ENCODE measurements at regions not wholly inside any gene's neighbourhood (a gene's known extent, or its start where the extent isn't known, plus 50 kb on each side); places are given as distances from the start of the nearest gene placed in this dataset.

DNA sequence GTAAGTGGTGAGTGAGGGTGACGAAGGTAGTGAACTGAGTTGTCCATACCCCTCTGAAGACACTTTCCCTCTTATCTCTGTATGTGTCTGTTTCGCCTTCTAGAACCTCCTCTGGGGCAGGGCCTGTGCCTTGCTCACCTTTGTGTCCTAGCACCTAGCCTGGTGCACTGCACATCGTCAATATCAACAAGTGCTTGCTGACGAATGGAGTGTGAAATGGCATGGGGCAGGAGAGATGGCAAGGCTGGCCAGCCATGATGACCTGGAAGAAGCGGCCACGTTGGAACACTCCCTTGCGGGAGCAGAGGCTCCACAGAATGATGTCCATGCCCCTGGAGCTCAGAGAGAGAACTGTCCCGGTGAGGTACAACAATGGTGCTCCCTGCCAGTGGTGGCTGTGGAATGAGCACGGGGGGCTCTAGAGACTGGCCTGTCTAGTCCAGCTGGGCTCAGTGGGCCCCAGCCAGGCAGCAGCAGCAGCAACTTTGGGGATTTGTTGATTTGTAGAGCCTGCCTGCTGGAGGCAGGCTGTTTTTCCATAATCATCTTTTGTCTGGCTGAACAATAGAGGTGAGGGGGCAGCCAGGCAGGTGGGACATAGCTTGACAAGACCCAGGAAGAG, 112.2 kb upstream of the PJA1 start:
- H3K27me3 ChIP-seq = no peaks in the 10 kb centered on the region
- intact Hi-C loops (cut with DNase I) = no loop called here

DNA sequence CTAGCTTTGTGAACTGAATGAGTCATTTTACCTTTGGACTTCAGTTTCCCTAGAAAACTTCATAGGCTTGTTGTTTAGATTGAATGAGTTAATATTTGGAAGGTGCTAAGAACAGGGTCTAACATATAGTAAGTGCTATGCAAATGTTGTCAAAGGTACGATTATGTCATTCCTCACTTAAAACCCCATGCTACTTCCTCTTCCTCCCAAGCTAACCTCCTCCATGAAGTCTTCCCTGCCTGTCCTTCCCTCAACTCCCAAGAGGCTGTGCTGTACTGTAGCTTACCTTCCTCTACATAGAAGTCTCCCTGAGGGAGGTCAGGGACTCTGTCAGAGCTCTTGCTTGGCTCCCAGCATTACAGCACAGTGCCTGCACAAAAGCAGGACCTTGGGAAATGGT, 103.4 kb upstream of the PJA1 start:
- ATAC-seq (no peak), DNase-seq (no peak)
- no peaks in the 10 kb centered on the region for H3K4me1 ChIP-seq
- H3K27me3 ChIP-seq = no peaks in the 10 kb centered on the region
- WGBS, 2 donors = 40 to 47% methylated on average over 1 of the region's 1 CpG
- H3K4me3 ChIP-seq = no peak overlapping the region
- H3K36me3 ChIP-seq (replicated peaks in 1 of 2; ENCODE audit: insufficient read depth in 1 of 2, low read depth in 2 of 2) = no peaks in the 10 kb centered on the region
- H3K9me3 ChIP-seq = no peaks in the 10 kb centered on the region
- intact Hi-C loops (cut with DNase I) = no loop called here
- TF ChIP-seq POLR2A (IDR thresholded peaks at IDR 0.05) = no peak
- TF ChIP-seq, protein P1, sequence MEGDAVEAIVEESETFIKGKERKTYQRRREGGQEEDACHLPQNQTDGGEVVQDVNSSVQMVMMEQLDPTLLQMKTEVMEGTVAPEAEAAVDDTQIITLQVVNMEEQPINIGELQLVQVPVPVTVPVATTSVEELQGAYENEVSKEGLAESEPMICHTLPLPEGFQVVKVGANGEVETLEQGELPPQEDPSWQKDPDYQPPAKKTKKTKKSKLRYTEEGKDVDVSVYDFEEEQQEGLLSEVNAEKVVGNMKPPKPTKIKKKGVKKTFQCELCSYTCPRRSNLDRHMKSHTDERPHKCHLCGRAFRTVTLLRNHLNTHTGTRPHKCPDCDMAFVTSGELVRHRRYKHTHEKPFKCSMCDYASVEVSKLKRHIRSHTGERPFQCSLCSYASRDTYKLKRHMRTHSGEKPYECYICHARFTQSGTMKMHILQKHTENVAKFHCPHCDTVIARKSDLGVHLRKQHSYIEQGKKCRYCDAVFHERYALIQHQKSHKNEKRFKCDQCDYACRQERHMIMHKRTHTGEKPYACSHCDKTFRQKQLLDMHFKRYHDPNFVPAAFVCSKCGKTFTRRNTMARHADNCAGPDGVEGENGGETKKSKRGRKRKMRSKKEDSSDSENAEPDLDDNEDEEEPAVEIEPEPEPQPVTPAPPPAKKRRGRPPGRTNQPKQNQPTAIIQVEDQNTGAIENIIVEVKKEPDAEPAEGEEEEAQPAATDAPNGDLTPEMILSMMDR (IDR thresholded peaks at IDR 0.05) = no peak
- H3K27ac ChIP-seq = no peak overlapping the region

More for the DNA sequence above, 112.2 kb upstream of the PJA1 start:
- Histone ChIP-seq H3K9me3 (no peaks in the 10 kb centered on the region), H3K4me3 (no peak overlapping the region), H3K36me3 (replicated peaks in 1 of 2; ENCODE audit: insufficient read depth in 1 of 2, low read depth in 2 of 2) (no peaks in the 10 kb centered on the region), H3K27ac (no peak overlapping the region), H3K4me1 (peaks cover 14% of the 10 kb centered on the region)
- ATAC-seq (no peak), DNase-seq (no peak)
- TF ChIP-seq, protein P1 (IDR thresholded peaks at IDR 0.05) = no peak
- no peak for TF ChIP-seq POLR2A (IDR thresholded peaks at IDR 0.05)
- WGBS, 2 donors = 92% methylated on average over 7 to 8 of the region's 9 CpGs

DNA sequence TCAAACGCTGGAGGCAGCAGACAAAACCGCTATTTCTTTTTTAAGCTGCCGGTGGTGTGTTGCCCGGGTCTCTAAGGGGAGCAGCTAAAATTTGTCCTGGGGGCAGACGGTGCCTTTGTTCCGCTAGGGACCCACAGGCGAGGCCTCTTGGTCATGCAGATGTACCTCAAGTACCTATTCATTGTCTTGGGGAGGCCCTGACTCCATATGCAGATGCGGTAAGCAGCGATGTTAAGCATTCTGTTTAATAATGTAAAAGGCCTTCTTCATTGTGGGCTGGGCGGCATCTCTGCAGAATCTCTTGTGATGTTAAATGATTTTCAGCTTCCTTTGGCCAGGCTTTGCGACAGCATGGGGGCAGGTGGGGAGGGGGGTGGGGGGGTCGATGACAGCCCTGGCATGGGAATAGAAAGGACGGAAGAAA, 98.9 kb upstream of the PJA1 start:
- no peaks in the 10 kb centered on the region for H3K9me3 ChIP-seq
- no peaks in the 10 kb centered on the region for H3K36me3 ChIP-seq (replicated peaks in 1 of 2; ENCODE audit: insufficient read depth in 1 of 2, low read depth in 2 of 2)
- WGBS, 2 donors = 46 to 47% methylated on average over 6 to 13 of the region's 13 CpGs
- H3K27me3 ChIP-seq = no peaks in the 10 kb centered on the region
- DNase-seq (no peak), ATAC-seq (no peak)
- intact Hi-C loops (cut with DNase I) = no loop called here
- TF ChIP-seq, protein P1 (IDR thresholded peaks at IDR 0.05) = no peak
- TF ChIP-seq POLR2A (IDR thresholded peaks at IDR 0.05) = no peak
- H3K27ac ChIP-seq = no peak overlapping the region
- no peaks in the 10 kb centered on the region for H3K4me1 ChIP-seq
- no peak overlapping the region for H3K4me3 ChIP-seq

DNA sequence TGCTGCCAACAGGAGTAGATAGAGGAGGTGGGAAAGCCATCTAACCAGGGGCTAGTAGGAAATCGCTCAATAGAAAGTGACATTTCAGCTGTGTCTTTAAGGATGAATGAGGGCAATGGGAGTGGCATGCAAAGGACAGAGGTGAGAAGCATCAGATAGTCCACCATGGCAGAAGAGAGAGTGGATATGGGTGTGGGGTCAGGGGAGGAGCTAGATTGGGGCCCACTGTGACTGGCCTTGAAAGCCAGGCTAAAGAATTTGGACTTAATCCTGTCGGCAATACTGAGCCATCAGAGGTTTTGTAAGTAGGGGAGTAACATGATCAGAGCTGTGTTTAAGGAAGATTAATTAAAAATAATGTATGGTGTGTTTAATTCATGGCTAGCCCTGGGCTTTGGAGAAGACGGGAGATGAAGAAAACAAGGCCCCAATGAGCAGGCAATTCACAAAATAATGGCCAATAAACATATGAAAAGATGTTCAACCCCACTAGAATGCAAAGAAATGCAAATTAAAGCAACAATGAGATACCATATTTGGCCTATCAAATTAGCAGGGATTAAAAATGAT, 98.1 kb upstream of the PJA1 start:
- ATAC-seq (no peak), DNase-seq (no peak)
- Histone ChIP-seq H3K27me3 (no peaks in the 10 kb centered on the region), H3K27ac (no peak overlapping the region), H3K4me1 (no peaks in the 10 kb centered on the region), H3K36me3 (replicated peaks in 1 of 2; ENCODE audit: insufficient read depth in 1 of 2, low read depth in 2 of 2) (no peaks in the 10 kb centered on the region), H3K4me3 (no peak overlapping the region), H3K9me3 (no peaks in the 10 kb centered on the region)
- no peak for TF ChIP-seq POLR2A (IDR thresholded peaks at IDR 0.05)
- TF ChIP-seq, protein P1 (IDR thresholded peaks at IDR 0.05) = no peak
- WGBS, 2 donors = 76 to 83% methylated on average over 3 of the region's 3 CpGs
- intact Hi-C loops (cut with DNase I) = no loop called here

Measured in body of pancreas (tissue), 4 donors.